Mesothelial cell of epicardium (in vitro differentiated cells): ENCODE measurements at regions not wholly inside any gene's neighbourhood (a gene's known extent, or its start where the extent isn't known, plus 50 kb on each side); places are given as distances from the start of the nearest gene placed in this dataset.

Experiments
- DNase-seq, 2 experiments: peaks; one replicate each; pipeline ENCODE4 v3.0.0; 2021; ENCODE audit warnings: low spot score in 2 of 2; ENCODE audit not compliant: unreplicated experiment in 2 of 2
- H3K27ac Mint-ChIP-seq: 2 replicates; pipeline ENCODE4 v1.8.0; 2021; ENCODE audit warnings: mixed read lengths
- H3K27me3 Mint-ChIP-seq: 2 replicates; pipeline ENCODE4 v1.8.0; 2021; ENCODE audit warnings: low read depth, mixed read lengths
- H3K36me3 Mint-ChIP-seq: 2 replicates; pipeline ENCODE4 v1.8.0; 2021; ENCODE audit warnings: mixed read lengths
- H3K4me1 Mint-ChIP-seq: 2 replicates; pipeline ENCODE4 v1.8.0; 2021; ENCODE audit warnings: mixed read lengths
- H3K4me3 Mint-ChIP-seq: 2 replicates; pipeline ENCODE4 v1.8.0; 2021; ENCODE audit warnings: mild to moderate bottlenecking, moderate library complexity, mixed read lengths
- H3K9me3 Mint-ChIP-seq: 2 replicates; pipeline ENCODE4 v1.8.0; 2021; ENCODE audit warnings: mixed read lengths
- TF ChIP-seq, protein P1 (sequence below): fragments of 200-600 bp; sonication (generic); IDR thresholded peaks from one replicate; pipeline ENCODE4 v1.5.0; 2021; ENCODE audit warnings: antibody characterized with exemption; ENCODE audit not compliant: unreplicated experiment

DNA sequence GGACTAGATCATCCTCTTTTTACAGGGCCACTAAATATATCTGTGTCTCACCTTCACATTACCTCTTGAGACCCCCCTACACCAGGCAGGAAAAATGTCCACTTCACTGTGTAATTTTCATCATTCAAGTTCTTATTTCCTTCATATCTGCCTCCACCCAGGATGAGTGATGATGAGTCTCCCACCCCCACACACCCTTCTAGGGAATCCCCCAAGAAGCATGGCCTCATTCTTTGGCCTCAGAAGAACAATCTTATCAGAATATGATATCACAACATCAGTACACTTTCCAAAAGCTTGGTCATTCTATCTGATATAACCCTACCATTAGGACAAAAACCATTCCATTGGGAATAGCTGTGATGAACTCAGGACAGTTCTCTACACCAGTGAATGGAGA, 170.3 kb upstream of the DUSP10 start:
- Mint-ChIP-seq H3K4me1 (no peaks in the 10 kb centered on the region), H3K36me3 (no peaks in the 10 kb centered on the region), H3K27me3 (peaks cover 2% of the 10 kb centered on the region), H3K9me3 (no peaks in the 10 kb centered on the region), H3K27ac (no peak overlapping the region), H3K4me3 (no peak overlapping the region)
- no peak for DNase-seq
- TF ChIP-seq, protein P1, sequence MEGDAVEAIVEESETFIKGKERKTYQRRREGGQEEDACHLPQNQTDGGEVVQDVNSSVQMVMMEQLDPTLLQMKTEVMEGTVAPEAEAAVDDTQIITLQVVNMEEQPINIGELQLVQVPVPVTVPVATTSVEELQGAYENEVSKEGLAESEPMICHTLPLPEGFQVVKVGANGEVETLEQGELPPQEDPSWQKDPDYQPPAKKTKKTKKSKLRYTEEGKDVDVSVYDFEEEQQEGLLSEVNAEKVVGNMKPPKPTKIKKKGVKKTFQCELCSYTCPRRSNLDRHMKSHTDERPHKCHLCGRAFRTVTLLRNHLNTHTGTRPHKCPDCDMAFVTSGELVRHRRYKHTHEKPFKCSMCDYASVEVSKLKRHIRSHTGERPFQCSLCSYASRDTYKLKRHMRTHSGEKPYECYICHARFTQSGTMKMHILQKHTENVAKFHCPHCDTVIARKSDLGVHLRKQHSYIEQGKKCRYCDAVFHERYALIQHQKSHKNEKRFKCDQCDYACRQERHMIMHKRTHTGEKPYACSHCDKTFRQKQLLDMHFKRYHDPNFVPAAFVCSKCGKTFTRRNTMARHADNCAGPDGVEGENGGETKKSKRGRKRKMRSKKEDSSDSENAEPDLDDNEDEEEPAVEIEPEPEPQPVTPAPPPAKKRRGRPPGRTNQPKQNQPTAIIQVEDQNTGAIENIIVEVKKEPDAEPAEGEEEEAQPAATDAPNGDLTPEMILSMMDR = no peak

DNA sequence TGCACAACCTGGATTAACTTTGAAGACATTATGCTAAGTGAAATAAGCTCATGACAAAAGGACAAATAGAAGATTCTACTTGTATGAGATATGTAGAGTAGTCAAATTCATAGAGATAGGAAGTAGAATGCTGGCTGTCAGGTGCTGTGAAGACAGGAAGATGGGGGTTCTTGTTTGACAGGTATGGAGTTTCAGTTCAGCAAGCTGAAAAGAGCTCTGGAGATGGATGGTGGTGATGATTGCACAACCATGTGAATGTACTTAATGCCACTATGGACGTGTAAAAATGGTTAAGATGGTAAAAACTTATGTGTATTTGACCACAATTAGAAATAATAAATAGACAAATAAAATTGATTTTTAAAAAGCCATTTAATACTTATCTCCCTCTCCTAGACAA, 169.8 kb upstream of the DUSP10 start:
- no peaks in the 10 kb centered on the region for H3K4me1 Mint-ChIP-seq
- no peak for DNase-seq
- peaks cover 2% of the 10 kb centered on the region for H3K27me3 Mint-ChIP-seq
- no peak overlapping the region for H3K27ac Mint-ChIP-seq
- H3K36me3 Mint-ChIP-seq = no peaks in the 10 kb centered on the region
- TF ChIP-seq, protein P1 = no peak
- no peaks in the 10 kb centered on the region for H3K9me3 Mint-ChIP-seq
- H3K4me3 Mint-ChIP-seq = no peak overlapping the region

DNA sequence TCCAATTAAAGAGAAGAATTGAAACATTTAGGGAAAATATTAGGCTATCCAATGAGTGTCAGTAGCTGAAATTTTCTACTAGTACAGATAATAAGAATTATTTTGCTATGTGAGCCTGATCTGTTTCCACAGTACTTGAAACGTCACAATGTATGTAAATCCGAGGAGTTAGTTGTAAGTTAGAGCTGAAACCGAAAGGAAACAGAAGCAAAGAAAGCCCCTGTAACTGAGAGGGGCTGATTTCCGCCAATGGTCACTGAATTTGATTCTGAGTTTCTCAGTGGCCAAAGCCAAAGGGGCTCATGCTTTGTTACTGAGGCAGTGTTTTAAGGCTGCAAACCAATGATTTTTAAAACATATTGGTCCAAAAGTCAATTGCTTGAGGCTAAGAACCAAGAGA, 168.3 kb upstream of the DUSP10 start:
- Mint-ChIP-seq H3K27me3 (peaks cover 2% of the 10 kb centered on the region), H3K4me3 (no peak overlapping the region), H3K27ac (no peak overlapping the region), H3K36me3 (no peaks in the 10 kb centered on the region), H3K9me3 (no peaks in the 10 kb centered on the region), H3K4me1 (no peaks in the 10 kb centered on the region)
- TF ChIP-seq, protein P1 = no peak
- no peak for DNase-seq

DNA sequence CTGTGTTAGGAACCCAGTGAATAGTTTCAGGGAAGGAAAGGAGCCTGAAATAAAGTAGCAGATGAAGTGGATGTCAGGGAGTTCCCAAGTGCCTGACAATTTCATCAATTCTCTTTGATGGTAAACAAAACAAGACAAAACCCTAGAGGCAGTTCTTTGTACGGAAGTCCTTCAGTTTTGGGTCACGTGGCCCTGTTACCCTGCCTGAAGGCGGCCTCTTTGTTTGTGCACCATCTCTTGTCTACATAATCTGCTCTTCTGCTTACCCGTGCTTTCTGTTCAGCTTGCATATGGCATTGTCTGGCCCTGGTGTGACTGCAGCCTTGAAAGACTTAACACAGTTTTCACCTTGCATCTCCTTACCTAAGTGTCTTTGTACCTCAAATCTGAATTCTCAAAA, 166.7 kb upstream of the DUSP10 start:
- no peaks in the 10 kb centered on the region for H3K4me1 Mint-ChIP-seq
- peaks cover 2% of the 10 kb centered on the region for H3K27me3 Mint-ChIP-seq

DNA sequence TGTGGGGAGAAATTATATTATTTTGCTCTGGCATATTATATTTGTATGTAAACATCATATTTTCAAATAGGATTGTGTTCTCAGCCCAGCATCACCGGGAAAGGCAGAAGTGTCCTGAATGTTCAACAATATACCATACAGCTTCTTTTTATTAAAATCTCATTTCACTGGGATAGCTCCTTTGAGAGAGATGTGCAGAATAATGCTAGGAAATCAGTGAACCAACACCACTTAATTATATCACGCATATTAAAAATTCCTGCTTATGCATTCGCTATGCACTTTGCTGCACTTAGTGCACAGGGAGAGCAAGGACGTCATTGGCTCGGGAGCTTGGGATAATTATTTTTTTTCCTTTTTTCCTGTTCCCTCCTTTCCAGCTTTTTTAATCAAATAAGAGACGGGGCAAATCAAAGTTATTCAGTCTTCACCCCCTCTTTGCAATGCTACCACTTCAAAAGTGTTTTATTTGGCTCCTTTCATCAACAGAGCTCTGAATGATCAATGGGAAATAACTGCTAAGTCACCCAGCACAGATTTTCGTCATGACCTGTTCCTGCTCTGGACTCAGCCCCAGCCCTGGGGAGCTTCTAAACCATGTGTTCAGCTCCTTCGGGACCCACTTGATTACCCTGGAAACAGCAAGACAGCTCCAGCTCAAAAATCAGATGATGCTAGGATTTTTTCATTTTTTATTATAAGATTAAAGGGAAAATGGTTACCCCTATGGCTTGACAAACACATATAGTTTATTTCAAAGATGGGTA, 165.5 kb upstream of the DUSP10 start:
- no peaks in the 10 kb centered on the region for H3K36me3 Mint-ChIP-seq
- H3K27ac Mint-ChIP-seq = no peak overlapping the region
- no peak overlapping the region for H3K4me3 Mint-ChIP-seq
- DNase-seq = no peak
- peaks cover 2% of the 10 kb centered on the region for H3K27me3 Mint-ChIP-seq
- no peaks in the 10 kb centered on the region for H3K4me1 Mint-ChIP-seq
- TF ChIP-seq, protein P1 = no peak
- no peaks in the 10 kb centered on the region for H3K9me3 Mint-ChIP-seq

More for the DNA sequence above, 166.7 kb upstream of the DUSP10 start:
- no peak overlapping the region for H3K27ac Mint-ChIP-seq
- DNase-seq = no peak
- TF ChIP-seq, protein P1 = no peak
- H3K9me3 Mint-ChIP-seq = no peaks in the 10 kb centered on the region
- no peaks in the 10 kb centered on the region for H3K36me3 Mint-ChIP-seq
- H3K4me3 Mint-ChIP-seq = no peak overlapping the region

DNA sequence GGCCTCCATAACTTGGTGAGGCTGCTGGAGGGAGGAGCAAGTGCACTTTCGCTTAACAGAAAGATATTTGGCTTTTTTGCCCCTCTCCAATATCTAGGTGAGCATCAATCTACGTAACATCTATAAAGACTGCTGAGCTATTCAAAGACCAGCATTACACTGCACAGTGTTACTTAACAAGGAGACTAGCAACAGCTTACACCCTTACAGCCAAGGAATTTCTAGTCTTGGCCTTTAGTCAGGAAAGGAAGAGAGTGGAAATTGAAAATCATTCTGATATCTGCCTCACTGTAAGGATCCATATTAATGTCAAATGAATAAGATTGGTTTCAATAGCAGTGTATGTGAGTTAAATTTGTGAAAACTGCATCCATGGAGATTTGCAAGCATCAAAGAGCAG, 163.9 kb upstream of the DUSP10 start:
- TF ChIP-seq, protein P1 = no peak

More for the DNA sequence above, 163.9 kb upstream of the DUSP10 start:
- H3K4me3 Mint-ChIP-seq = no peak overlapping the region
- H3K36me3 Mint-ChIP-seq = no peaks in the 10 kb centered on the region
- no peaks in the 10 kb centered on the region for H3K4me1 Mint-ChIP-seq
- H3K9me3 Mint-ChIP-seq = no peaks in the 10 kb centered on the region
- H3K27me3 Mint-ChIP-seq = peaks cover 2% of the 10 kb centered on the region
- no peak overlapping the region for H3K27ac Mint-ChIP-seq
- DNase-seq = no peak
